ENCODE measurements at regions not wholly inside any gene's neighbourhood (a gene's known extent, or its start where the extent isn't known, plus 50 kb on each side); places are given as distances from the start of the nearest gene placed in this dataset.

DNA sequence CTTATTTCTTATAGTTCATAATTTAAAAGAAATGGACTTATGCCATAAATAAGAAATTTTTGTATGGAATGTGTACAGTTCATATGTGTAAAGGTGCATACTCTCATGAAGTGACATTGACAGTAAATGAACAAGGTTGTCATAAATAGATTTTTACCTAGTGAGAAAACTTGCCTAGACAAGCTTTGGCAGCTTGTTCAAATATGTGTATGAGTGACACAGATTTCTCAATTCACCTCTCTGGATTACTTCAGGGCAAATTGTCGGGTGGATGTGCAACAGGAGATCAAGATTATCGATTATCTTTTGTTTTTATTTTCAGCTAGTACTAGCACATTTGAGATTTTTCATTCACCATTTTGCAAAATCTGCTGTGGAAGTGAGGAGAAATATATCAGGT, 758.1 kb upstream of the ACVR2A start:
- TF ChIP-seq, protein P1, sequence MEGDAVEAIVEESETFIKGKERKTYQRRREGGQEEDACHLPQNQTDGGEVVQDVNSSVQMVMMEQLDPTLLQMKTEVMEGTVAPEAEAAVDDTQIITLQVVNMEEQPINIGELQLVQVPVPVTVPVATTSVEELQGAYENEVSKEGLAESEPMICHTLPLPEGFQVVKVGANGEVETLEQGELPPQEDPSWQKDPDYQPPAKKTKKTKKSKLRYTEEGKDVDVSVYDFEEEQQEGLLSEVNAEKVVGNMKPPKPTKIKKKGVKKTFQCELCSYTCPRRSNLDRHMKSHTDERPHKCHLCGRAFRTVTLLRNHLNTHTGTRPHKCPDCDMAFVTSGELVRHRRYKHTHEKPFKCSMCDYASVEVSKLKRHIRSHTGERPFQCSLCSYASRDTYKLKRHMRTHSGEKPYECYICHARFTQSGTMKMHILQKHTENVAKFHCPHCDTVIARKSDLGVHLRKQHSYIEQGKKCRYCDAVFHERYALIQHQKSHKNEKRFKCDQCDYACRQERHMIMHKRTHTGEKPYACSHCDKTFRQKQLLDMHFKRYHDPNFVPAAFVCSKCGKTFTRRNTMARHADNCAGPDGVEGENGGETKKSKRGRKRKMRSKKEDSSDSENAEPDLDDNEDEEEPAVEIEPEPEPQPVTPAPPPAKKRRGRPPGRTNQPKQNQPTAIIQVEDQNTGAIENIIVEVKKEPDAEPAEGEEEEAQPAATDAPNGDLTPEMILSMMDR (conservative IDR thresholded peaks at IDR 0.05; ENCODE audit: low read length): no peak
- no peak for DNase-seq (ENCODE audit: low read depth)
- no peak overlapping the region for H3K4me3 ChIP-seq (ENCODE audit: low read length)

DNA sequence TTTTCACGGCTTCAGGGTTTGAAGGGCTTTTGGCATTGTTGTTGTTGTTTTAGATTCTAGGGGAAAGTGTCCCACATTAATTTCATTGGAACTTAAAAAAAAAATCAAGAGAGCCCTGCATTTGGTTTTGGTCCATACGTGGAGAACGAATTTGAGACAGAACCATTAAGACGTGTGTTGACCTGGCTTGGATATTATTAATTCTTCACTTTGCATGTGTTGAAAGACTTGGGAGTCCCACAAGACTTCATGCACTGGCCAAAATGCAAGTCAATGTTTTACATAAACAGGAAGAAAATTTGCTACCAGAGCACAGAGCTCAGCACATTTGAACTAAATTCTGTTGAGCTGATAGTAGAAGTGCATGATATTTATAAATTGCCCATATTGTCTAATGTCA, 761.2 kb upstream of the ACVR2A start:
- TF ChIP-seq, protein P1 (conservative IDR thresholded peaks at IDR 0.05; ENCODE audit: low read length): no peak
- DNase-seq (ENCODE audit: low read depth): no peak
- no peak overlapping the region for H3K4me3 ChIP-seq (ENCODE audit: low read length)

DNA sequence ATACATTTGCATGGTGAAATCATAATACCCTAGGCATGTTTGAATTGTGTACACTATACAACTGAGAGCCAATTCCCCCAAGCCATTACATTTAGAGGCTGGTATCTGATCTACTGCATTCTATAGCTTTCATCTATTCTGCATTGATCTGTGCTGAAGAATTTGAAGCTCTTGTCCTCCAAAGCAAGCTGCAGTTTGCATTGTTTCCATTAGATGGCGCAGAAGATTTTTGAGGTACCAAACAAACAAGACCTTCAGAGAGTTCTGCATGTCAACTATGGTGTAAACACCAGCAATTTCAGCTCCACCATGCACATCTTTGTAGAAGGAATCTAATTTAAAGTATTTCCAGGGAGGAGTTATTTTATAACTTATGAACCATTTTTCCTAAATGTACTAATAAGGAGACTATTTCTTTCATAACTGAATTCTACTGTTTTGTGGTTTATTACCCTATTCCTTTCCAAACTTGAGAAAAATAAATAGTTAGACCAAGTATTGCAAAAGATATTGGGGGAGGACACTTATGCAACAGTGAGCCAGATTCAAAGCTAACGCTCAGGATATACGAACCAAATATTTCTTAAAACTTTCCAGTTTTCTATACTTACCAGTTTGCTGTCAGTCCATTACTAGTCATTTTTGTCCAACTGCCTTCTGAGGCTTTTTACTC, 761.8 kb upstream of the ACVR2A start:
- TF ChIP-seq, protein P1 (conservative IDR thresholded peaks at IDR 0.05; ENCODE audit: low read length): peak; percentile 98
- H3K4me3 ChIP-seq (ENCODE audit: low read length): no peak overlapping the region
- peak; percentile 89 for DNase-seq (ENCODE audit: low read depth)

DNA sequence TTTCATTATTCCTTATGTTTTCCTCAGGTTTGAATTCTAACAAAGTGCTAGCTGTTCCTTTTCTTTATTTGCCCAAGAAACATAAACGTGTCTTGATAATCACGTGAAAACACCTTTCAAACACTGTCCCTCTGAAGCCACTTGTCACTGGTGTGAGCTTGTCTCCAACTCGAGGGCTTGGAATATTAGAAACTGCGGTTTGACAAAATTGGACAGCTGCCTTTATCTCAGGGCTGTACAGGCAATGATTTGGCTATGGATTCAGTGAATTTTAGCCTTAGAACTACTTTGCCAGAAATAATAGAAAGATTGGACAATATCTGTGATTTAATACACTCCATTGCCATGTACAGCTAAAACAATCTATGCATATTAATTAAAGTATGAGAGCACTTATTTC, 763.0 kb upstream of the ACVR2A start:
- DNase-seq (ENCODE audit: low read depth): no peak
- H3K4me3 ChIP-seq (ENCODE audit: low read length): no peak overlapping the region
- TF ChIP-seq, protein P1 (conservative IDR thresholded peaks at IDR 0.05; ENCODE audit: low read length): no peak

DNA sequence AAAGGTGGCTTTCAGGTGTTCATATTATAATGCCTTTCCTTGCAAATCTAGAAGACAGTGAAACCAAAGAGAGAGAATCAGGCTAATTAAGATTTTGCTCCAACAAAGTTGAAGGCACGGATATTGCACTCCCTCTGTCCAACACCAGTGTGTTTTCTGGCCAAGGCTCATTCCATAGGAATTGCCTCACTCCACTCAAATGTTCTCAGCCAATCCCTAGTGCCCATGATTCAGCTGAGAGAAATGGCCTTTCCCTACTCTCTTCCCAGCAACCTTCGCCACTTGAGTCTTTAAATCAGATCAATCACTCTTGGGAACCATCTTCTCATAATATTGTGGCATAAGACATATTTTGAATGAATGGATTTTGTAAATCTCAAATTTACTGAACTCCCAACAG, 768.2 kb upstream of the ACVR2A start:
- peak; percentile 69 for DNase-seq (ENCODE audit: low read depth)
- TF ChIP-seq, protein P1 (conservative IDR thresholded peaks at IDR 0.05; ENCODE audit: low read length): no peak; the same call in 1 of the 2 replicates

DNA sequence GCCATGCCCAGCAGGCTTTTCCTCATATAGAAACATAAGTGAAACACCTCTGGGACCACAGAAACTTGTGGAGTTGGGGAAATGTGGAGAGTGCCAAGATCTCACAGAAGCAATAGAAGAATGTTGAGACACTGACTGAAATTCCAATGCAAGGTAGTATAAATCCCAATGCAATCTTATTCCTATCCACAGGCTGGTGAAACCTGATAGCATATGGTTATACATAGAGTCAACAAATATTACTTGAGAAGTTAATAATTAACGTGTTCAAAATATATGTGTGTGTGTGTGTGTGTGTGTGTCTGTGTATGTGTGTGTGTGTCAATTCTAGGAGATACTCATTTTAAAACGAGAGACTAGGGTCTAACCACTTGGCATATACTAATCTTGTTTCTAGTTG, 776.8 kb upstream of the ACVR2A start:
- DNase-seq (ENCODE audit: low read depth): no peak
- H3K4me3 ChIP-seq (ENCODE audit: low read length): no peak overlapping the region
- TF ChIP-seq, protein P1 (conservative IDR thresholded peaks at IDR 0.05; ENCODE audit: low read length): no peak

More for the DNA sequence above, 768.2 kb upstream of the ACVR2A start:
- H3K4me3 ChIP-seq (ENCODE audit: low read length): no peak overlapping the region

DNA sequence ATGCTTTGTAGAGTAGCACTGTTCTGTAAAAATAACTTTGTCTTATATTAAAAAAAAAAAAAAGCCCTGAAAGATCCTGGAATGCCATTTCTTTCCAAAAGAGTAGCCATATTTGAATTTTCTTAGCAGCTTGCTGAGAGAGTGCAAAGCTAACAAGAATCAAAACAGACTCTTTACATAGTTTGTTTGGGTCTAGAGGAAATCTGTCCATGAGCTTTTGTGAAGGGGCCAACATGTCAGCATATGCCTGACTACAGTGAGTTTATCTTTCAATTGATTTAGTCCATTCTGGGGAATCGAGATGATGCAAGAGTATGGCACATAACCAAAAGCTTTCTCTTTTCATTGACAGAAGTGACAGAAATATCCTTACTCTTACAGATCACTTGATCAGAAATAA, 777.7 kb upstream of the ACVR2A start:
- DNase-seq (ENCODE audit: low read depth): no peak
- TF ChIP-seq, protein P1 (conservative IDR thresholded peaks at IDR 0.05; ENCODE audit: low read length): no peak
- no peak overlapping the region for H3K4me3 ChIP-seq (ENCODE audit: low read length)
